Smooth muscle cell (in vitro differentiated cells): ENCODE measurements at regions not wholly inside any gene's neighbourhood (a gene's known extent, or its start where the extent isn't known, plus 50 kb on each side); places are given as distances from the start of the nearest gene placed in this dataset.

Experiments used
- DNase-seq: peaks from one replicate; lab custom pipeline; 2025; ENCODE audit not compliant: unreplicated experiment; lab: John Stamatoyannopoulos, UW
- H2AFZ ChIP-seq: fragments of 200-600 bp; sonication (generic); 2 replicates; pipeline ENCODE4 v1.6.0; 2016; ENCODE audit warnings: antibody characterized with exemption, low read depth, mild to moderate bottlenecking
- H3F3A ChIP-seq: fragments of 200-600 bp; sonication (generic); 2 replicates; pipeline ENCODE4 v1.6.0; 2017; ENCODE audit warnings: antibody characterized with exemption, low read depth
- H3K27ac ChIP-seq: fragments of 200-600 bp; sonication (generic); 2 replicates; pipeline ENCODE4 v1.5.1; 2016; ENCODE audit warnings: low read depth, mild to moderate bottlenecking
- H3K27me3 ChIP-seq: fragments of 200-600 bp; sonication (generic); 2 replicates; pipeline ENCODE4 v1.6.1; 2016; ENCODE audit warnings: low read depth, mild to moderate bottlenecking
- H3K36me3 ChIP-seq: fragments of 200-600 bp; sonication (generic); 2 replicates; pipeline ENCODE4 v1.5.1; 2016; ENCODE audit warnings: low read depth
- H3K4me1 ChIP-seq: fragments of 200-600 bp; sonication (generic); 2 replicates; pipeline ENCODE4 v1.5.1; 2016; ENCODE audit warnings: low read depth
- H3K4me2 ChIP-seq: fragments of 200-600 bp; sonication (generic); 2 replicates; pipeline ENCODE4 v1.6.0; 2016; ENCODE audit warnings: mild to moderate bottlenecking
- H3K4me3 ChIP-seq: fragments of 200-600 bp; sonication (generic); 2 replicates; pipeline ENCODE4 v1.5.1; 2016; ENCODE audit warnings: mild to moderate bottlenecking
- H3K79me2 ChIP-seq: fragments of 200-600 bp; sonication (generic); 2 replicates; pipeline ENCODE4 v1.6.0; 2016; ENCODE audit warnings: low read depth, mild to moderate bottlenecking
- H3K9ac ChIP-seq: fragments of 200-600 bp; sonication (generic); 2 replicates; pipeline ENCODE4 v1.6.0; 2016; ENCODE audit warnings: low read depth
- H3K9me3 ChIP-seq: fragments of 200-600 bp; sonication (generic); replicated peaks from 2 replicates; pipeline ENCODE4 v1.5.1; 2016; ENCODE audit warnings: low read depth
- H4K20me1 ChIP-seq: fragments of 200-600 bp; sonication (generic); 2 replicates; pipeline ENCODE4 v1.6.0; 2016; ENCODE audit warnings: low read depth
- WGBS: methylation state at CpG from one replicate; pipeline ENCODE4 v1.1.7; 2016; ENCODE audit warnings: low lambda C conversion rate; 5-methylcytosine and 5-hydroxymethylcytosine counted together
- TF ChIP-seq, protein P1 (sequence below): fragments of 200-600 bp; sonication (generic); IDR thresholded peaks from 2 replicates; pipeline ENCODE4 v1.5.1; 2017; ENCODE audit warnings: borderline replicate concordance, mild to moderate bottlenecking, antibody characterized with exemption; ENCODE audit not compliant: insufficient read depth, poor library complexity, severe bottlenecking

DNA sequence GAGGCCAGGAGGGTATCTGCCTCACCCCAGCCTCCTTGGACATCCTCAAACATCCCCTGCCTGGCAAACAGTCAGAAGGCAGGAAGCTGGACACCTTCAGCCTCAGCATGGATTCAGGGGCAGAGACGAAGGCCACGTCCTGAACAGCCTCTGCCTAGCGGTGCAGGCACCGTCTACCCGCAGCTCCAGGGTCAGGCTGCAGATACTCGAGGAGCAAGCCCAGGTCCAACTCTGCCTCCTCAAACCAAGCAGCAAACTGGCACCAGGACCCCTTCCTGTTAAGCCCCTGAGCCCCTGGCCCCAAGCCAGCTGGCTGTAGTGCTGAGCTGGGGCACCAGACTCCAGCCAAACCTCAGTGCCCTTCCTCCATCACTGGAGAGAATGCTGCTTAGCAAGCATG is 494.7 kb downstream of the NPHP4 start:
- Histone ChIP-seq H3K4me2 (no peak overlapping the region), H3K27ac (no peak overlapping the region), H3K36me3 (no peaks in the 10 kb centered on the region), H3K4me3 (no peak overlapping the region), H3F3A (no peaks in the 10 kb centered on the region), H3K79me2 (no peaks in the 10 kb centered on the region), H3K9me3 (no peaks in the 10 kb centered on the region), H3K4me1 (peaks cover 6% of the 10 kb centered on the region), H3K27me3 (peaks cover 5% of the 10 kb centered on the region), H3K9ac (no peak overlapping the region), H2AFZ (no peak overlapping the region), H4K20me1 (no peaks in the 10 kb centered on the region)
- TF ChIP-seq, protein P1, sequence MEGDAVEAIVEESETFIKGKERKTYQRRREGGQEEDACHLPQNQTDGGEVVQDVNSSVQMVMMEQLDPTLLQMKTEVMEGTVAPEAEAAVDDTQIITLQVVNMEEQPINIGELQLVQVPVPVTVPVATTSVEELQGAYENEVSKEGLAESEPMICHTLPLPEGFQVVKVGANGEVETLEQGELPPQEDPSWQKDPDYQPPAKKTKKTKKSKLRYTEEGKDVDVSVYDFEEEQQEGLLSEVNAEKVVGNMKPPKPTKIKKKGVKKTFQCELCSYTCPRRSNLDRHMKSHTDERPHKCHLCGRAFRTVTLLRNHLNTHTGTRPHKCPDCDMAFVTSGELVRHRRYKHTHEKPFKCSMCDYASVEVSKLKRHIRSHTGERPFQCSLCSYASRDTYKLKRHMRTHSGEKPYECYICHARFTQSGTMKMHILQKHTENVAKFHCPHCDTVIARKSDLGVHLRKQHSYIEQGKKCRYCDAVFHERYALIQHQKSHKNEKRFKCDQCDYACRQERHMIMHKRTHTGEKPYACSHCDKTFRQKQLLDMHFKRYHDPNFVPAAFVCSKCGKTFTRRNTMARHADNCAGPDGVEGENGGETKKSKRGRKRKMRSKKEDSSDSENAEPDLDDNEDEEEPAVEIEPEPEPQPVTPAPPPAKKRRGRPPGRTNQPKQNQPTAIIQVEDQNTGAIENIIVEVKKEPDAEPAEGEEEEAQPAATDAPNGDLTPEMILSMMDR: no peak
- WGBS: 92% methylated on average over 6 of the region's 6 CpGs
- DNase-seq: no peak

DNA sequence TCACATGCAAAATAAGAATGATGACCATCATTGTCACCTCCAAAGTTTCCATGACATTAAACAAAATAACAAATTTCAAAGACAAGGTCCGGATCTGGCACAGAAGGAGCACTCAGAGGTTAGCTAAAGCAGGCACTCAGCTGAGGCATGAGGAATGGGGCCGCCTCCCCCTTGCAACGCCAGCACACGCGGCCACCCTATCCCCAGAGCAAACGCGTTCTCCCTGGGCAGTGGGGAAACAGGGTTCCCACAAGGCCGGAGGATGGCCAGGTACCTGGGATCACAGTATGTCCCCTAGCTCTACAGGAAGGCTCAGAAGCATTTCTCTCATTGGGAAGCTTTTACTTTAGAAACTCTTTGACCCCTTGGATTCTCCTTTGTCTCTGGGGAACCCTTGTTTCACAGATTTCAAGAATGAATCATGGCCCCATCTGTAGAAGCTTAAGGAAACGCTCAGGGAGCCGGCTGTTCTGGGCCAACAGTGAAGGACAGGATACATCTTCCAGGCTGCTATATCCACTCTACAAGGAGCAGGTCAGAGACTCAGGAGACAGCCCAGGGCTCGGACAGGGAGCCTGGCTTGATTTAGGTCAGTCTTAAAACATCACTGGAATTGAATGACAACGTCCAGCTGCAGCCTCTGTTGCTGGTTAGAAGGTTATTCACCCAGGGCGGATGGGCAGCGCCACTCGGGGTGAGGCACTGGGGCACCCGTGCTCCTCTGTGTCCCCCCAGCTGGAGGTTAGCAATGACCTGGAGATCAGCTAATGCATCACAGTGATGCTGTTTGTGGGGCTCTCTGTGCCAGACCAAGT is 496.4 kb downstream of the NPHP4 start:
- WGBS: 91% methylated on average over 16 of the region's 16 CpGs
- TF ChIP-seq, protein P1: no peak
- peaks cover 13% of the 10 kb centered on the region for H3K27me3 ChIP-seq

DNA sequence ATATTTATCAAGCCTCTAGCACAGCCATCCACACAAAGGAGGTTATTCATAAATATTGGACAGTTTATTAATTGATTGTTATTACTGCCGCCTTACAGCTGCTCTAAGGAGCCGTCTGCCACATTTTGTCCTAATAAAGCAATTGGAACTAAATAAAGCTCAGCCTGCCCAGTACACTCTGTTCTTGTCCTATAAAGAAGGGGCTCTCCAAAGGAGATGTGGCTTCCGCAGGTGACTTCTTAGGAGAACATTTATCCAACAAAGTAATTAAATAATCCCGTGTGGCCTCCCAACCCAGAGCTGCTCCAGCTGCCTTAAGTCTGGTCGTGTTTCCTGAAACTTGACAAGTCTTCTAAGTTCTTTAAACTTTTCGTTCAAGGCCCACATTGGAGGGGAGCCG is 497.7 kb downstream of the NPHP4 start:
- no peak for DNase-seq
- TF ChIP-seq, protein P1: no peak
- 89% methylated on average over 7 of the region's 7 CpGs for WGBS
- Histone ChIP-seq H3K4me2 (no peak overlapping the region), H3K4me1 (peaks cover 6% of the 10 kb centered on the region), H3K36me3 (no peaks in the 10 kb centered on the region), H3K9me3 (no peaks in the 10 kb centered on the region), H3K79me2 (no peaks in the 10 kb centered on the region), H3F3A (no peaks in the 10 kb centered on the region), H3K9ac (no peak overlapping the region), H4K20me1 (no peaks in the 10 kb centered on the region), H3K27ac (no peak overlapping the region), H2AFZ (no peak overlapping the region), H3K27me3 (peaks cover 13% of the 10 kb centered on the region), H3K4me3 (no peak overlapping the region)

More for the DNA sequence above, 496.4 kb downstream of the NPHP4 start:
- Histone ChIP-seq H3K79me2 (no peaks in the 10 kb centered on the region), H2AFZ (no peak overlapping the region), H3K4me2 (no peak overlapping the region), H3F3A (no peaks in the 10 kb centered on the region), H4K20me1 (no peaks in the 10 kb centered on the region), H3K9me3 (no peaks in the 10 kb centered on the region), H3K4me3 (no peak overlapping the region), H3K36me3 (no peaks in the 10 kb centered on the region), H3K9ac (no peak overlapping the region), H3K27ac (no peak overlapping the region), H3K4me1 (peaks cover 6% of the 10 kb centered on the region)
- no peak for DNase-seq

DNA sequence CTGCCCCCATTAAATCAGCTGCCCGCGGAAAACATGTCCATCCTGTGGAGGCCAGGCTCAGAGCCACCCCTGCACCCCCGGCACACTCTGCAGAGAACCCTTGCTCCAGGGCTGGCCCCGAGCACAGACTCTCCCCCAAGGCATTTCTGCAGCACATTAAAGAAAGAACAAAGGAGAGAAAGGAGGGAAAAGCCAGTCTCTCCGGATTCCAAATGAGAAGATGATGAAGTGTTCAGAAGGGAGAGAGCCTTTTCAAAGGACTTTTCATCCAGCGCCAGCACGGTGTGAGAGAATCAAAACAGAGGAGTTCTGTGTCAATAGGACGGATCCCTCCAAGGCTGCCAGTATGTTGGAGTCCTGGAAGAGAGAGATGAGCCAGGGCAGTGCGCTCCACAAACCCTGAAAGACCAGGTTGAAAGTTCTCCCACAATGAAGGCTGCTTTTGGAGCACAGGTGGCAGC is 498.3 kb downstream of the NPHP4 start:
- H3K4me2 ChIP-seq: no peak overlapping the region
- H3K27me3 ChIP-seq: peaks cover 12% of the 10 kb centered on the region
- H3K27ac ChIP-seq: no peak overlapping the region
- H3K4me3 ChIP-seq: no peak overlapping the region
- TF ChIP-seq, protein P1: no peak
- no peak for DNase-seq
- no peak overlapping the region for H3K9ac ChIP-seq
- H3K4me1 ChIP-seq: peaks cover 6% of the 10 kb centered on the region
- no peaks in the 10 kb centered on the region for H4K20me1 ChIP-seq
- WGBS: 78% methylated on average over 9 of the region's 9 CpGs
- no peaks in the 10 kb centered on the region for H3K36me3 ChIP-seq
- no peaks in the 10 kb centered on the region for H3K79me2 ChIP-seq
- H3F3A ChIP-seq: no peaks in the 10 kb centered on the region
- H2AFZ ChIP-seq: no peak overlapping the region
- H3K9me3 ChIP-seq: no peaks in the 10 kb centered on the region
